Progenitor cell of endocrine pancreas (in vitro differentiated cells): ENCODE measurements at regions not wholly inside any gene's neighbourhood (a gene's known extent, or its start where the extent isn't known, plus 50 kb on each side); places are given as distances from the start of the nearest gene placed in this dataset.
A peak's percentile ranks its signal among the peaks of the same experiment; 100 is the strongest.

Source experiments
- DNase-seq: peaks from one replicate; pipeline ENCODE4 v3.0.0; 2021; ENCODE audit warnings: low spot score; ENCODE audit not compliant: unreplicated experiment
- H3K27ac Mint-ChIP-seq: 2 replicates; pipeline ENCODE4 v1.8.0; 2021; ENCODE audit warnings: mild to moderate bottlenecking, moderate library complexity, mixed read lengths
- H3K27me3 Mint-ChIP-seq: 2 replicates; pipeline ENCODE4 v1.8.0; 2021; ENCODE audit warnings: mixed read lengths
- H3K36me3 Mint-ChIP-seq: 2 replicates; pipeline ENCODE4 v1.8.0; 2022; ENCODE audit warnings: mixed read lengths; ENCODE audit not compliant: insufficient read depth
- H3K4me1 Mint-ChIP-seq: 2 replicates; pipeline ENCODE4 v1.8.0; 2021; ENCODE audit warnings: low read depth, mixed read lengths
- H3K4me3 Mint-ChIP-seq: 2 replicates; pipeline ENCODE4 v1.8.0; 2021; ENCODE audit warnings: low read depth, mild to moderate bottlenecking, moderate library complexity, mixed read lengths
- H3K9me3 Mint-ChIP-seq: 2 replicates; pipeline ENCODE4 v1.8.0; 2021; ENCODE audit warnings: low read depth, mixed read lengths
- TF ChIP-seq, protein P1 (sequence below): fragments of 200-600 bp; sonication (generic); IDR thresholded peaks from one replicate; pipeline ENCODE4 v1.5.0; 2021; ENCODE audit warnings: antibody characterized with exemption, mild to moderate bottlenecking; ENCODE audit not compliant: unreplicated experiment

DNA sequence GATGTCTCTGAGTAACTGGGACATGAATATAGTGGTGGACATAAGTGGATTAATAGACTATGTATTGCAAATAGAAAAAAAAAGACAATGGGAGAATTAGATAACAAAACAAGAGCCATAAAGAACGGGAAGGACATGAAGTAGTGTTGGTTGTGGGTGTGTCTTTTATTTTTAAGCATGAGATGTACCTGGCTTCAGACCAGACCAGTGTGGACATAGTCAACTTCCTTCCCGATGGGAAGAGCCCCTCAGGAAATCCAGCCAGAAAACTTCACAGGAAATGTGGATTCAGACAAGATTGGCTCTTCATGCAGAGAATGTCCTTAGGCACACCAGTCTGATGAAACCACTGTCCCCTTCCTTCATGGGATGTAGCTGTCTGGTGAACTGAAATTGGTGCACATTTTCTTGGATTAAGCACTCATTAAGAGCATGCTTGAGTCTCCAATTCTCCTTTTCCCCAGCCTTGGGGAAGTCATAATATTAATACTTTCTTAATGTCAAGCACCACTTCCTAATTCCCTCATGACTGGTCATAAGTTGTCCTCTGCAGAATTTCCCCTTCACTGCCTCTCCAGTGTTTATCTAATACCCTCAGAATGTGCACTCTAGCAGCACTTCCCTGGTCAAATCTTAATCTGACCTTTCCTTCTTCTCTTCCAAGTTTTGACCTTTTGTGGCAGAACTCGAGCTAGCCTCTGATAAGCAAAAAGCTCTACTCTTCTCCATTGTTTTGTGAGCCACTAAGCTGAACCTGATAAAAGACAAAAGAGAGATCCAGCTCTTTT, 350.6 kb upstream of the MAF start:
- H3K27me3 Mint-ChIP-seq = no peaks in the 10 kb centered on the region
- no peaks in the 10 kb centered on the region for H3K36me3 Mint-ChIP-seq
- peaks cover 3% of the 10 kb centered on the region for H3K4me1 Mint-ChIP-seq
- H3K9me3 Mint-ChIP-seq = no peaks in the 10 kb centered on the region
- TF ChIP-seq, protein P1, sequence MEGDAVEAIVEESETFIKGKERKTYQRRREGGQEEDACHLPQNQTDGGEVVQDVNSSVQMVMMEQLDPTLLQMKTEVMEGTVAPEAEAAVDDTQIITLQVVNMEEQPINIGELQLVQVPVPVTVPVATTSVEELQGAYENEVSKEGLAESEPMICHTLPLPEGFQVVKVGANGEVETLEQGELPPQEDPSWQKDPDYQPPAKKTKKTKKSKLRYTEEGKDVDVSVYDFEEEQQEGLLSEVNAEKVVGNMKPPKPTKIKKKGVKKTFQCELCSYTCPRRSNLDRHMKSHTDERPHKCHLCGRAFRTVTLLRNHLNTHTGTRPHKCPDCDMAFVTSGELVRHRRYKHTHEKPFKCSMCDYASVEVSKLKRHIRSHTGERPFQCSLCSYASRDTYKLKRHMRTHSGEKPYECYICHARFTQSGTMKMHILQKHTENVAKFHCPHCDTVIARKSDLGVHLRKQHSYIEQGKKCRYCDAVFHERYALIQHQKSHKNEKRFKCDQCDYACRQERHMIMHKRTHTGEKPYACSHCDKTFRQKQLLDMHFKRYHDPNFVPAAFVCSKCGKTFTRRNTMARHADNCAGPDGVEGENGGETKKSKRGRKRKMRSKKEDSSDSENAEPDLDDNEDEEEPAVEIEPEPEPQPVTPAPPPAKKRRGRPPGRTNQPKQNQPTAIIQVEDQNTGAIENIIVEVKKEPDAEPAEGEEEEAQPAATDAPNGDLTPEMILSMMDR = no peak
- no peak overlapping the region for H3K4me3 Mint-ChIP-seq
- H3K27ac Mint-ChIP-seq = peak overlapping the region; percentile 0
- DNase-seq = no peak

DNA sequence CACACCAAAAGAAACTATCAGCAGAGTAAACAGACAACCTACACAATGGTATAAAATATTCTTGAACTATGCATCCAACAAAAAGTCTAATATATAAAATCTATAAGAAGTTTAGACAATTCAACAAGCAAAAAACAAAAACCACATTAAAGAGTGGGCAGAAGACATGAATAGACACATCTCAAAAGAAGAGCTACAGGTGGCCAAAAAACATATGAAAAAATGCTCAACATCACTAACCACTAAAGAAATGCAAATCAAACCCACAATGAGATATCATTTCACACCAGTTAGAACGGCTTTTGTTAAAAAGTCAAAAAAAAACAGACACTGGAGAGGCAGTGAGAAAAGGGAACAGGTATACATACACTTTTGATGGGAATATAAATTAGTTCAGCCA, 348.9 kb upstream of the MAF start:
- H3K27me3 Mint-ChIP-seq = no peaks in the 10 kb centered on the region
- H3K9me3 Mint-ChIP-seq = no peaks in the 10 kb centered on the region
- H3K36me3 Mint-ChIP-seq = no peaks in the 10 kb centered on the region
- no peak overlapping the region for H3K4me3 Mint-ChIP-seq
- no peak overlapping the region for H3K27ac Mint-ChIP-seq
- peaks cover 3% of the 10 kb centered on the region for H3K4me1 Mint-ChIP-seq
- no peak for DNase-seq
- TF ChIP-seq, protein P1 = no peak

DNA sequence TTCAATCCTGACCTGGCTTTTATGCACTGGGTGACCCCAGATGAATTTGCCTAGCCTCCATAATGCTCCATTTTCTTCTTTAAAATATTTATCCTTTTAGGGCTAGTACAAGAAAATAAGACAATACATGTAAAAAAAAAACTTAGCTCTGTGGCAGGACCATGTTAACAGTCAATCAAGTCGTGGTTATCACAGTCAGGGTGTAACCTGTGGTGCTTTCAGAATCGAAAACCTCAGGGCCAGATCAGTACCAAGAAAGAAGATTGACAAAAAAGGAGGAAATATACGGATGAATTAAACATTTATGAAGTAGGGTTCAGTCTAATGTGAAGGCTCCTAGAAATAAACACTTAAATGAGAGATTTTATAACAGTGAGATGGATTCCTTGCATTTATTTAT, 347.2 kb upstream of the MAF start:
- Mint-ChIP-seq H3K4me3 (no peak overlapping the region), H3K27ac (no peak overlapping the region)

DNA sequence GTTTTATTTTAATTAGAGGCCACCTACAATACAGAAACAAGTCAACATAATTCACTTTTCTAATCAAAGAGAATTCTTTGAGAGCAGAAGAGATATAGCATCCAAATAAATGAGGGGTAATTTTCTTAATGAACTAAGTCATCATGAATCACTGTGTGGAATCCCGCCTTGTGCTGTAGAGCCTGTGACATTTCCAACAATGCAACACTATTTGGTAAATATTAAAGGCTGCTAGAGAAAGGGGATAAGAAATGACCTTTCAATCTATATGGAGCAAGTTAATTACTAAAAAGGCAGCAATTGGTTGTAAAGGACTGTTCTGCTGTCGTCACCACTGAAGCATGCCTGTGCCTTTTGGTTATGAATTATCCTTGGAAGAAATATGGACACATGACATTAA, 345.7 kb upstream of the MAF start:
- no peaks in the 10 kb centered on the region for H3K4me1 Mint-ChIP-seq

More for the DNA sequence above, 347.2 kb upstream of the MAF start:
- no peaks in the 10 kb centered on the region for H3K36me3 Mint-ChIP-seq
- TF ChIP-seq, protein P1 = no peak
- no peaks in the 10 kb centered on the region for H3K9me3 Mint-ChIP-seq
- no peak for DNase-seq
- no peaks in the 10 kb centered on the region for H3K27me3 Mint-ChIP-seq
- peaks cover 3% of the 10 kb centered on the region for H3K4me1 Mint-ChIP-seq

DNA sequence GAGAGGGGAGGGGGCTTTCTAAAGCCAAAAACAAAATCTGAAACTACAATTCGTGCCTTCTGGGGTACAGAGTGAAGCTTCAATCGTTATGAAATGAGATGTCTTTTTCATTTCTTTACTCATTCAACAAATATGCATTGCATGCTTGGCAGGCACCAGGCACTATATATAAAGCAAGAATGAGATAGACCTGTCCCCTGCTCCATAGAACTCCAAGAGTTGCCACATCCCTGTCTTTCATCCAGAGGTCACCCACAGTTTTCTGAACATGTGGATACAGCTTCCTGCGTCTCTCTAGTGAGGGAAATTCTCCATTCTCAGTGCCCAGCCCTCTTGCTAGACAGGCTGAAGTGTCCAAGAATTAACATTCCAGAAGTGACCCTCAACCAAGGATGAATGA, 343.2 kb upstream of the MAF start:
- DNase-seq = no peak
- Mint-ChIP-seq H3K9me3 (no peaks in the 10 kb centered on the region), H3K27me3 (no peaks in the 10 kb centered on the region), H3K4me3 (no peak overlapping the region), H3K36me3 (no peaks in the 10 kb centered on the region), H3K27ac (no peak overlapping the region), H3K4me1 (no peaks in the 10 kb centered on the region)
- TF ChIP-seq, protein P1 = no peak

More for the DNA sequence above, 345.7 kb upstream of the MAF start:
- no peak overlapping the region for H3K4me3 Mint-ChIP-seq
- no peaks in the 10 kb centered on the region for H3K27me3 Mint-ChIP-seq
- H3K9me3 Mint-ChIP-seq = no peaks in the 10 kb centered on the region
- TF ChIP-seq, protein P1 = no peak
- no peak for DNase-seq
- no peaks in the 10 kb centered on the region for H3K36me3 Mint-ChIP-seq
- H3K27ac Mint-ChIP-seq = no peak overlapping the region
